Astrocyte of the cerebellum (primary cell): ENCODE measurements at regions not wholly inside any gene's neighbourhood (a gene's known extent, or its start where the extent isn't known, plus 50 kb on each side); places are given as distances from the start of the nearest gene placed in this dataset.

Source experiments
- DNase-seq: peaks from one replicate; pipeline ENCODE4 v3.0.0-alpha.2; 2011; ENCODE audit warnings: low read depth
- H3K4me3 ChIP-seq: 2 replicates; pipeline ENCODE4 v1.5.1; 2011; ENCODE audit warnings: mild to moderate bottlenecking, low read depth, low read length, moderate library complexity
- in situ Hi-C: cut with HindIII; loops from 2 replicates; pipeline ENCODE4 v1.10.0; 2017; ENCODE audit warnings: low sequenced_read_pairs
- TF ChIP-seq, protein P1 (sequence below): IDR thresholded peaks from 2 replicates; pipeline ENCODE4 v1.5.1; 2012; ENCODE audit warnings: low read length, low read depth, moderate library complexity, mild to moderate bottlenecking; ENCODE audit errors: missing control alignments

DNA sequence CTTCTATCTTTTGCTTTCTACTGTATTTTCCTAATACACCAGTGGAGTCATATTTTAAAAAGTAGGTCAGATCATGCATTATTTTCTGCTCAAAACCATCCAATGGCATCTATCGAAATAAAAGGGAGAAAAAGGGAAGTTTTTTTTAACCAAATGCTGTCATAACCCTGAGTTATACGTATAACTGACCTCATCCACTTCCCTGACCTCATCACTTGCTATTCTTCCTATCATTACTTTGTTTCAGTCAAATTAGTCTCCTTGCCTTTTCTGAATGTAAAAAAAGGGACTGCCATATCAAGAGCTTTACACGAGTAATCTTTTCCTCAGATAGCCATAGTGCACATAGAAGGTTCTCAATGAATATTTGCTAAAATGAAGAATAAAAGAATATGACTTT is 1383.6 kb downstream of the ZPLD1 start:
- TF ChIP-seq, protein P1, sequence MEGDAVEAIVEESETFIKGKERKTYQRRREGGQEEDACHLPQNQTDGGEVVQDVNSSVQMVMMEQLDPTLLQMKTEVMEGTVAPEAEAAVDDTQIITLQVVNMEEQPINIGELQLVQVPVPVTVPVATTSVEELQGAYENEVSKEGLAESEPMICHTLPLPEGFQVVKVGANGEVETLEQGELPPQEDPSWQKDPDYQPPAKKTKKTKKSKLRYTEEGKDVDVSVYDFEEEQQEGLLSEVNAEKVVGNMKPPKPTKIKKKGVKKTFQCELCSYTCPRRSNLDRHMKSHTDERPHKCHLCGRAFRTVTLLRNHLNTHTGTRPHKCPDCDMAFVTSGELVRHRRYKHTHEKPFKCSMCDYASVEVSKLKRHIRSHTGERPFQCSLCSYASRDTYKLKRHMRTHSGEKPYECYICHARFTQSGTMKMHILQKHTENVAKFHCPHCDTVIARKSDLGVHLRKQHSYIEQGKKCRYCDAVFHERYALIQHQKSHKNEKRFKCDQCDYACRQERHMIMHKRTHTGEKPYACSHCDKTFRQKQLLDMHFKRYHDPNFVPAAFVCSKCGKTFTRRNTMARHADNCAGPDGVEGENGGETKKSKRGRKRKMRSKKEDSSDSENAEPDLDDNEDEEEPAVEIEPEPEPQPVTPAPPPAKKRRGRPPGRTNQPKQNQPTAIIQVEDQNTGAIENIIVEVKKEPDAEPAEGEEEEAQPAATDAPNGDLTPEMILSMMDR: no peak
- in situ Hi-C loops: no loop called here
- no peak for DNase-seq
- no peak overlapping the region for H3K4me3 ChIP-seq

DNA sequence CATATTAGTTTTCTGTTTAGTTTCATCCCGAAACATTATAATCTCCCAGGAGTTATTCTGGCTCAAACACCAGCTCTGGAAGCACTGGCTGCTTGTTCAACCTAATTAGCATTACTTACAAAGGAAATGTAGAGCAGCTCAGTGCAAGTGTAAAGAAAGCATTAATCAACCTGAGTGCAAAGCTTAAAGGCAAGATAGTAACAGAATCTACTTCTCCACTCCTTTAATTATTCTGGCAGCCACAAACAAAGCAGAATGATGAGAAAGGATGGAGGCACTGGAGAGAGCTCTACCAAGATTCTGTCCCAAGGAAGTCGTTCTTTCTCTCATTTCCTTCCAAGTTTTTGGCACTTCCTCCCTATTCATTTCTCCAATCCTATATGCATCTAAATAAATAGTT is 1384.0 kb downstream of the ZPLD1 start:
- TF ChIP-seq, protein P1: no peak
- DNase-seq: no peak
- in situ Hi-C loops: no loop called here
- H3K4me3 ChIP-seq: no peak overlapping the region

DNA sequence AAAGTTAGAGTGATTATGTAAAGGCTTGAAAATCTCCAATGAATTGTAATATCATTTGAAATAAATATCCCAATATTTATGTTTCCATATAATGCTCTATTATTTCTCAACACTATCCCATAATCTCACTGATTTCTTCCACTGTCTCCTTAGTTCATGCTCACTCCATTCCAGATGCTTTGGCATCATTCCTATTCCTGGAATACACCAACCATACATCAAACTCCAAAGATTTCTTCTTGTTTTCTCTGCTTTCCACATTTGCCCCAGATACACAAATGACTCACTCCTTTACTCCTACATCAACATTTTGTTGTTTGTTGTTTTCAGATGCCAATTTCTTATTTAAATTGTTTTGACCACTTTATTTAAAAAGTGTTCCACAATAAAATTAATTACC is 1390.8 kb downstream of the ZPLD1 start:
- DNase-seq: no peak
- H3K4me3 ChIP-seq: no peak overlapping the region
- TF ChIP-seq, protein P1: no peak
- in situ Hi-C loops: no loop called here

DNA sequence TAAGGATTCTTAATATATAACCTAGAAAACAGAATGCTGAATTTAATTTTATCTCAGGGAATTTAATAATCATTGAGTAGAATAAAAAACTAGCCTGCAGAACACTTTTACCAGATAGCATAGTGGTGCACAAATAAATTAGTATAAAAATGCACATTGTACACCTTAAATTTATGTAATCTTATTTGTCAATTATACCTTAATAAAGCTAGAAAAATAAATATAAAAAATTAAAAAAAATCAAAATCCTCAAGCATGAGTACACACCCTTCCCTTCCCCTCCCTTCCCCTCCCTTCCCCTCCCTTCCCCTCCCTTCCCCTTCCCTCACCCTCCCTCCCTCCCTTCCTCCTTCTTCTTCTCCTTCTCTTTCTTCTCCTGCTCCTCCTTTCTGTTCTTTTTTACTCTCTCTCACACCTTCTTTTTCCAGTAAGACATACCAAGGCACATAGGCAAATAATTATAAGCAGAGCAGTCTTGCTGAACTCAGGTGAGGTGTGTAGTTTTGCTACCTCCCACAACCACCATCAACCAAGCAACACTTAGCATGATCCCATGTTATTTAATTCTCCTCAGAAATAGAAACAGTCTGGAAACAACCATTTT is 1395.0 kb downstream of the ZPLD1 start:
- DNase-seq: no peak
- H3K4me3 ChIP-seq: no peak overlapping the region
- TF ChIP-seq, protein P1: no peak
- in situ Hi-C loops: no loop called here

DNA sequence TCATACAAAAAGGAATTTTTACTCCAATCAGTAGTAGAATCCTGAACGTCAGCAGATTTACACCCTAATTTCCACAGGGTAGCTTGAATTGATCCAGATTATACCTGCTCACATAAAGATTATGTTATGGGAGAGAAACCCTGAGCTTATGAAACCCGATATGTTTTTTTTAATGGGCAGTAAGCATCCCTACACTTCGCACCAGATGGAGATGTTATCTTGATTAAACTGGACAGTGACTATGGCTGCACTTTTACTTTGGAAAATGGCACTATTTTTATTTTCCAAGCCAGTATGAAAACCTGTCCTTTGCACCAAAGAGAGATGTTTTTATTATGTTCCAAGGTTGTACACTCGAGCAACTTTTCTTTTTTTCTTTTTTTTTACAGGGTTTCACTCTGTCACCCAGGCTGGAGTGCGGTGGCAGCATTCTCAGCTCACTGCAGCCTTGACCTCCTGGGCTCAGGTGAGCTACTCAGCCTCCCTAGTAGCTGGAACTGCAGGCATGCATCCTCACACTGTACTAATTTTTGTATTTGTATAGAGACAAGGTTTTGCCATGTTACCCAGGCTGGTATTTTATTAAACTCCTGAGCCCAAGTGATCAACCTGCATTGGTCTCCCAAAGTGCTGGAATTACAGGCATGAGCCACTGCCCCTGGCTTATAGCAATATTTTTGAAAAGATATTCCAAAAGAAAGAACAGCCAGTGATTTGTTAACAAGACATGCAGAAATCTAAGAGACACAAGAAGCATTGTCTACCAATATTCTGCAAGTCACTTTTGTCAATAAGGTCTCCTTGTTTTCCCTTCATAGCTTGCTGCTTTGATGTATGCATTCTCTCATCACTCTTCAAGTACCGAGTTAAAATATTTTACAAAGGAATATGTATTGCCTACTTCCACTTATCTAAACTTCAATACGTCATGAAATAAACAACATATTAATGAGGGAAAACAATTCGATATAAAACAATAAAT is 1412.6 kb downstream of the ZPLD1 start:
- no peak for DNase-seq
- in situ Hi-C loops: no loop called here
- TF ChIP-seq, protein P1: no peak
- no peak overlapping the region for H3K4me3 ChIP-seq

DNA sequence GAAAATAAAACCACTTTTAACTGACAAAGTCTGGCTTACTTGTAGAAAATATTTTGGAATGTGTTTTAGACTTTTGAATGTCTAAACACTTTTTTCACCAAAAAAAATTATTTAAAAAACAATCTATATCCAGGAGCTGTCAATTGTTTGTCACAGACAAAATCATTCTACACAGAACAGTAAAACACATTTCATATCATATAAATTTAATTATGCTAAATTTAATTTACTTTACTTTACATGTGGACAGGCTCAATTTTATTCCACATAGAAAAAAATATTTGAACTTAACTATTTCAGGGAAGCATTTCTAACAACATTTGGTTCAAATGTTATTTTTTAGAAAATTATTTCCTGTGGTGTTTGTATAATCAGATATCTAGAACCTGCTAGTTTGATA is 1417.0 kb downstream of the ZPLD1 start:
- H3K4me3 ChIP-seq: no peak overlapping the region
- TF ChIP-seq, protein P1: no peak
- DNase-seq: no peak
- in situ Hi-C loops: no loop called here
